A172 (cell line): ENCODE measurements at regions not wholly inside any gene's neighbourhood (a gene's known extent, or its start where the extent isn't known, plus 50 kb on each side); places are given as distances from the start of the nearest gene placed in this dataset.

Source experiments
- DNase-seq: peaks from one replicate; pipeline ENCODE4 v3.0.0-alpha.2; 2015; ENCODE audit warnings: low spot score

DNA sequence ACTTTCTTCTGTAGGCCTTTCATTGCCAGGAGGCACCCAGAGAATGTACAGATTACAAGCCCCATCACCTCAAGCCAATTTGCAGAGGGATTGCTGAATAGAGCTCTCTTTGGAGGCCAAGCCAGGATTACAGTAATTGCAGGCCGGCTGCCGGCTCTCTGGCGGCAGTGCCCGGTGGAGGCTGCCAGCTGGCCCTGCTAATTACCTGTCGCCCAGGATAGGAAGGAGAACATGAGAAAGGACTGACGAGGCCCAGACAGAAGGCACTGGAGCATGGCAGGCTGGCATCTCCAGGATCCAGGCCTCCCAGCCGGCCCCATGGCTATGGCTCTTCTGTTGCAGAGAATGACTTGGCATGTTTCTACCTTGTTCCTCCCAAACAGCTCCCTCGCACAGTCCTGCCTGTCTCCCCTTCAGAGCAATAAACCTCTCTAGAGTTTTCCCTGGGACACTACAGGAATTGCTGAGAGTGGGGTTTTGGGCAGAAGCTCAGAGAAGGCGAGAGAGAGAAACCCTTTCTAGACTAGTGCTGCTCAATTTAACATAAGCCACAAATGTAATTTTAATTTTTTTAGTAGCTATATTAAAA, 273.6 kb upstream of the PROK2 start:
- no peak for DNase-seq

DNA sequence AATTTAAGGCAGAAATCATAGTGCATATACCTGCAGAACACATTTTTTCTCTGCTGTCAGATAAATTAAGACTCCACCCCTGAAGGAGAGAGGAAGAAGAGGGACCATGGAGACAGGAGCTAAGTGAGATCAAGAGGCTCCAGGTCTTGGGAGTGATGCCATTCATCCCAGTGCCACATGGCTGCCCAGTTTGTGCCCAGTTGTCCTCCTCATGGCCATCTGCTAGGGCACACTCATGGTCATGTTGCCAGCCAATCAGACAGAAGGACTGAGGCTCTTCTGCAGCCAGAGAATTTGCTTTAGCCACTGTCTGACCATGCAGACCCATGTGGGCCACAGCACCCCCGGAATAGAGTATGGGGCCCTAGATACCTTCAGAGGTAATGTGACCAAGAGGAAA, 270.5 kb upstream of the PROK2 start:
- no peak for DNase-seq

DNA sequence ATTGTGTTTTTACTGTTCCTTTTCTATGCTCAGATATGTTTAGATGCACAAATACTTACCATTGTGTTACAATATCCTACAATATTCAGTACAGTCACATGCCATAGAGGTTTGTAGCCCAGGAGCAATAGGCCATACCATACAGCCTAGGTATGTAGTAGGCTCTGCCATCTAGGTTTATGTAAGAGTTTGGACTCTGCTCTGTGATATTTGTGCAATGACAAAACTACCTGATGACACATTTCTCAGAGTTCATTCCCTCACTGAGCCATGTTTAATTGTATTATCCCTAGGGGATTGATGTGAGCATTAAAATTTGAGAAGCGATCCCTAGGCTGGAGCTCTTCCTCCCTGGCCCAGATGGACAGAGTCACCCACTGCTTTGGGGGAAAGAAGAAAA, 270.0 kb upstream of the PROK2 start:
- DNase-seq = no peak

DNA sequence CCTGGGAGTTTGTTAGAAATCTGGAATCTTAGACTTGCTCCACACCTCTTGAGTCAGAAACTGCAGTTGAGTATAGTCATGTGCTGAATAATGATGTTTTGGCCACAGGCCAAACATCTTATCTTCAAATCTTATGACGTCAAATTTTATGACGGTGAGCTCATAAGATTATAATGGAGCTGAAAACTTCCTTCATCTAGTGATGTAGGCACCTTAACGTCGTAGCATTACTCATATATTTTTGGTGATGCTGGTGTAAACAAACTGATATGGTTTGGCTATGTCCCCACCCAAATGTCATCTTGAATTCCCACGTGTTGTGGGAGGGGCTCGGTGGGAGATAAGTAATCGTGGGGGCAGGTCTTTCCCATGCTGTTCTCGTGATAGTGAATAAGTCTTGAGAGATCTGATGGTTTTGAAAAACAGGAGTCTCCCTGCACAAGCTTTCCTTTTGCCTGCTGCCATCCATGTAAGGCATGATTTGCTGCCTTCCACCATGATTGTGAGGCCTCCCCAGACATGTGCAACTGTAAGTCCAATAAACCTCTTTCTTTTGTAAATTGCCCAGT, 268.0 kb upstream of the PROK2 start:
- peak; percentile 13 for DNase-seq

DNA sequence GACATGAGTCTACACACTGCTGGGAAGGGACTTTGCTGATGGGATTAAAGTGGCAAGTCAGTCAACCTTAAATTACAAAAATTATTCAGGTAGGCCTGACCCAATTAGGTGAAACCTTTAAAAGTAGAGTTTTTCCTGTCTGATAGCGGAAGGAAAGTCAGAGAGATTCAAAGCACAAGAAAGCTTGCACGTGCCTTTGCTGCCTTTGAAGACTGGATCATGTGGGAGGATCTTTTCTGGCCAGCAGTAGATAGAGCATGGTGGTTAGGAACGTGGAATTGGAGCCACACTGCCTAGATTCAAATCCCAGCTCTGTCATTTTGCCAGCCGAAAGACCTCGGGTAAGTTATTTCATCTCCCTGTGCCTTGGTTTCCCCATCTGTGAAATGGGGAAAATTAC, 265.8 kb upstream of the PROK2 start:
- no peak for DNase-seq

DNA sequence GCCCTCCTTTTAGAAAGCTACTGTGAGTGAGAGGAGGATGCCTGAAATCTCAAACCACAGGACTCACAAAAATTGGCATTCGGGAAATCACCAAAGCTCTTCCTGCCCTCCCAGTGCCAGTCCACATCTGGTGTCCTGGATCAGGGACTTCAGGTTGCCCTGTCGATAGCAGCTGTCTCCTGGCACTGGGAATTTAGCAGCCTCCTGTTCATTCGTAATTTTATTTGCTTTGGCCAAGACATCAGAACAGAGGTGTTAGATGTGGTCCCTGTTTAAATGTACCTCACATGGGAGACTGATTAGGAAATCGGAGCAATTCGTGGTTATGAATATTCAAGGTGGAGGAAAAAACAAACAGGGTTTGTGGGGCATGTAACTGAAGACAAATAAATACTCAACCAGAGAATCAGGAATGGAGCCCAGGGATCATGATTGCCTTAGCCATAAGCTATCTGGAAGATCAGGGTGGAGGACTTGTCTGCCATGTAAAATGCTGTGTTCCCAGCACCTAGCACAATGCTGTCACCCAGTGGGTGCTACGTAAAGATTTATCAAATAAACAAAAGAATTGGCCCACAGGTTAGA, 265.2 kb upstream of the PROK2 start:
- no peak for DNase-seq

DNA sequence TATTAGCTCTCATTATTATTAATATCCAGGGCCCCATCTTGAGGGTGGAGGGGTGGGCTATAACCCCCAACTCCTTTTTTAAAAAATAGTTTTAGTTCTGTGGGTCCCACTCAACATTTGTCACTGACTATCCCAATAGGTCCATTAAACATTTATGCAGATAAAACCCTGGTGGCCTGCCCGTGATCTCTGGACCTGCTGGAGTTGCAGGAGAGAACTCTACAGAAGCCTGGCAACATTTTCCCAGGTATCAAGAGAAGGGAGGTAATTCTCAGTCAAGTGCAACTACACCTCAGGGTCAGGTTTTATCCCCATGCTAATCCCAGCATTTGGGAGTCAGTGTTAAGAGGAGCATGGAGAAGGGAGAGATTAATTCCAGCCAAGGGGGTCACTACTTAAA, 264.4 kb upstream of the PROK2 start:
- no peak for DNase-seq

DNA sequence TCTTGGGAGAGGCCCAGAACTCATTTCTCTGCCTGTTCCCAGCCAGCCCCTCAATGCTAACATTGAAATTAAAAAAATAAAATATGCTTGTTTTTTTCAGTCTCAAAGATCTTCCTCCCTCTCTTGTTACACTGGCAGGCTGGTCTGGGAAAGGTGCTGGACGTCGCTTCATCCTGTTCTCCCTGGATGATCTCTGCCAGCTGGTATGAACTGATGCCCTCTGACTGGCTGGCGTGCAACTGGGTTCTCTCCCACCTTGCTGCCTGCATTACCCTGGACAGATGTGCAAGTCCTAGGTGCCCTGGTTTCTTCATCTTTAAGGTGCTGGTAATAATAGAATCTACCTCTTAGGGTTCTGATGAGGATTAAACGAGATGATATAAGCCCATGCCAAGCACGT, 263.9 kb upstream of the PROK2 start:
- no peak for DNase-seq

DNA sequence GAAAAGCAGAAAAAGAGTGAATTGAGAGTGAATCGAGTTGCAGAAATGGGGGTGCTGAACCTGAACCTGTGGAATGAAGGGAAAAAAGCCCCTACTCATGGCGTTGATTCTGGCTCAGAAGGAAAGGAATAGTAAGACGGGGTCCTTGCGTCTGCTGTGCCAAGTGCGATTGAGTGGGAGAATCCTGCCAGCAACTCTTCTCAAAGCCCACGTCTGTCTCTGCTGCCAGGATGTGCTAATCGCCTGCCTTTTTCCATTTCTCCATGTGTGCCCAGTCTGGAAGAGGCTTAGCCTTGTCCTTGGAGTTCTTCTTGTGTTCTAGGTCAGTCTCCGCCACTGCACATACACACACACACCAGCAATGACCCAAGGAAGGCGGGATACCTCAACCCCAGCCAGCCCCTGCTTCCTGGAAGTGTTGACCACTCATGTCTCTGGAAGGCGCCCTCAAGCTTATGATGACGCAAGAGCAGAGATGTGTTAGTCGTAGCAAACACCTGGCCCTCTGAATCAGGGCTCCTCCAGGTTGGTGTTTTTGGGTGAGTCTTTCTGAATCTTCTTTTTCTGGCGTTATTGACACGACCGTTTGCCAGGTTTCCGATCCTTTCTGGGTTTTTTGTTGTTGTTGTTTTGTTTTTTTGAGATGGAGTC, 262.4 kb upstream of the PROK2 start:
- DNase-seq = no peak

DNA sequence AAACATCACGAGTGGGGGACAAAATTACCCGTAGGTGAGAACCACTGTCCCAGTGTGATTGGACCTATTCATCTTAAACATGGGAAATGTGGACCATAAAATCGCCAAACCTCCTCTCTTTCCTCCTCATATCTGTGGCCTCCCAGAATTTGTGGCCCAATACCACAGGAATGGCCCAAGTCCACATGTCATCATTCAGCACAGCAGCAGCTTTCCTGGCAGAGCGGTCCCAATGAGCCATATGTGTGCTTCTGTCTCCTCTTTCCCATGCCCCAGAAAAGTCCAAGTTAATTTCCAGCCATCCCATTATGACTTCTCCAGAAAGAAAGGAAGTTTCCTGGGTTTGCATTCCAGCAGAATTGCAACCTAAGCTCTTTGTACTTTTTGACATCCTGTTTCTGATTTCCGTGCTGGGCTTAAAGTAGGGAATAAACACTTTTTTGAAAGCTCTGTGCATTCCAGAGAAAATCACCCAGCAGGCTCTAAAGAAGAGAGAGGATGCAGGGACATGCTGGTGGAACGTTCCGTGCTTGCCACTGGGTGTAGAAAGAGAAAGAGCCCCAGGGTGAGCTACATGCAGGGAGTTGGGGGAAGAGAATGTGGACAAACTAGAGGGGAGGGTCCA, 259.4 kb upstream of the PROK2 start:
- no peak for DNase-seq

DNA sequence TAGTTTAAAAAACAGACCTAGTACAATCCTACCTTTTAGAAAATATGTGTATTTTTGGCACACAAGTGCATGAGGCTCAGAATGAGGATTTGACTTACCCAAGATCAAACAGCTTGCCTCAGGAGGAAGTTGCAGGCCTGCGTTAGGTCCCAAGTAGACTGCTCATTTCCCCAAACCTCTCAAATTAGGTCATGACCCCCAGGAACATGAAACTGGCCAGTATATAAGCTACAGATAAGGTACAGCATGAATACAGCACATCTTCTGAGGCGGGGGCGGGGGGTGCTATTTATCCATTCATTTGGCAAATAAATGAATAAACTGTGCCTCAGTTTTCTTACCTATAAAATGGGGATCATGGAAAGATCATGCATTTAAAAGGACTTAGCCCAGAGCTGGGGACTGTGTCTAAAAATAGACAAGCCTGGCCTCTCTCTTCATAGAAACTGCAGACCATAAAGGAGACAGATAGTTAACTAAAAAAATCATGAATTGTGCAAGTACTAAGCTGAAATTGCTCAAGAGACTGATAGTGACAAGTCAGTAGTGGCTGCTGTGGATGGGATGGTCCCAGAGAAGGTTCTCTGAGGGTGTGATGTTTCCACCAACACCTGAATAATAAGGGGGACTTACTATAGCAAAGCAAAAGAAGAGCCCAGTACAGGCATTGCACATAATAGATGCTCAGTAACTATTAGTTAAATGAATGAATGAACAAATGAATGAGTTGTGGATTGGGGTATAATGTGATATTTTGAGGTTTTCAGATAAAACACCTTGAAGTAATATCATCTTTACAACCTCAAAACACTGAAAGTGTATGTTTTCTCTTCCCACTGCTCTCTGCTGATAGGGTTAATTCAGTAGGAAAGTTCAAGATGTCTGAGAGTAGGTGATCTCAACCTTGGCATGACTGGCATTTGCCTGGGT, 258.5 kb upstream of the PROK2 start:
- DNase-seq = no peak

DNA sequence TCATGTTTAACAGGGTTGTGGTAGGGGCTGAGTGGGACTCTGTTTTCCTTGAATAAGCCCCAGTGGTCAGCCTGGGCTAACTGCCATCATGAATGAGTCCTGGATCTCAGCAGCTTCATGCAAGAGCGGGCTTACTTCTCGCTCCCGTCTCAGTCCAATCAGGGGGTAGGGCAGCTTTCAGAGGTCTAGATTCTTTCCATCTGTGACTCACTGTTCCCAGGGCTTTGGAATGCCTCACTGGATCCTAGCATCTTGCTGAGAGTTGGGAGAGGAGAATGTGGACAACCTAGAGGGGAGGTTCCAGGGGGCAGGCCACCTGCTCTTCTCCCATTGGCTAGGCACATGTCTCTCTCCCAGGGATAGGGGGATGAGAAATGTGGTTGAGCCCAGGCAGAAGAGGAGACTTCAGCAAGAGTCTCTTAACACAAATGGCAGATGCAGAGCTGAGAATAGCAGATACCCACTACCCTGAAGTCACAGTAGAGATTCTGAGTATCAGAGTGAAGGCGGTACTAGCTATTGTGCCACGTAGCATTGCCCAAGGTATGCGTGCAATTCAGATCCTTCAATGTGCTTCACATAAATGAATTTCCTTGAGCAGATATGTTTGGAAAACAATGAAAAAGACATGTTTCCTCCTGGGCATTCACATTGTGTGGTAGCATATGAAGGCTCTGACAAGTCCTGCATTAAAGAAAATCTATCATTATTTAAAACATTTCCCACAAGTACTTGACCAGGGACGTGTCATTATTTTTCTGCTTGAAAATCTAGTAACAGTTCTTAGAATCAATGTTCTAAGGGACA, 257.7 kb upstream of the PROK2 start:
- DNase-seq = peak; percentile 54

DNA sequence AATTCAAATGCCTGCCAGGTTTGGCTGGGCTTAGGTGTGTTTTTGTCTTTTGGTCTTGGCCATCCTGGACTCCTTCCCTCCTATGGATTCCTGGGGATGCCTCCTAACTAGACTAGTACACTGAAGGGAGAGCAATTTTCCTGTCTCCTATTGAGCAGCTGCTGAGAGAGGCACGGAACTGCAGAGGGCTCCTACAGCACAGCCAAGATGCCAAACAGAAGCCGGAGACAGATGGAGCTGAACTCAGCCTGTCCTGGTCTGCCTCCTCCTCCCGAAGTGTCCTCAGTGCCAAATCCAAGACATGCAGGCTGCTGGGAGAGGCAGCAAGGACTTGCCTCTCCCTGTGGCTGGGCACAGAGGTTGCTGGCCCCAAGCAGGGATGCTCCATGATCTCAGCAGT, 256.6 kb upstream of the PROK2 start:
- no peak for DNase-seq

DNA sequence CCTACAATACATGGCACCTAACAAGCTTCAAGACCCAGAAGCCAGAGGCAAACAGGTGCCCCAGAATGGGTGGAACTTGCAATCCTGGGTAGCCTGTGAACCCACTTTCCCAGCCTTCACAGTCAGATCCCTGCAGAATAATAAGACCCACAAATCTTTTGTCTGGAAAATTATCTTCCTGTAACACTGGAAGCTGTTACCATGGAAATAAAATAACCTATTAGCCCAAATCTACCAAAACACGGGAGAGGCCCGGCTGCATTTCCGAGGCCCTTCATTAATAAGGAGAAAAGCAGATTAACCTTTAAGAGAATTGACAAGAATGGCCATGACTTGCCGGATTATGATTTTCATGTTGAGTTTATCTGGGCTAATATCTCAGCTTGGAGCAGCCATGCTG, 256.1 kb upstream of the PROK2 start:
- DNase-seq = no peak

DNA sequence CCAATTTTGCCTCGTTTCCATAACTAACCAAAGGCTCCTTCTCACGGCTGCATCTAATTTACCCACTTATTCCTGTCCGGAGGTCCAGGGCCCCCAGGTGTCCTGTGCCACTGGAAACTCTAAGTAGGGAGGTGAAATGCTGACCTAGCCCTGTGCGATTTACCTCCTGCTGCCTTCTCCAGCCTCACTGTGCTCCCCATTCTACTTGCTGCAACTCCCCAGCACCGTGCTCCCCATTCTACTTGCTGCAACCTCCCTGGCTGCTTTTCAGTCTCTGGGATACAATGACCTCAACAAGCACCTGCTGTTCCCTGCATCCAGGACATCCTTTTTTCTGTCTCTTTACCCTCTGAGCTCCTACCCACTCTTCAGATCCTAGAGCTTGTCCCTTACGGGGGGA, 254.7 kb upstream of the PROK2 start:
- DNase-seq = no peak

DNA sequence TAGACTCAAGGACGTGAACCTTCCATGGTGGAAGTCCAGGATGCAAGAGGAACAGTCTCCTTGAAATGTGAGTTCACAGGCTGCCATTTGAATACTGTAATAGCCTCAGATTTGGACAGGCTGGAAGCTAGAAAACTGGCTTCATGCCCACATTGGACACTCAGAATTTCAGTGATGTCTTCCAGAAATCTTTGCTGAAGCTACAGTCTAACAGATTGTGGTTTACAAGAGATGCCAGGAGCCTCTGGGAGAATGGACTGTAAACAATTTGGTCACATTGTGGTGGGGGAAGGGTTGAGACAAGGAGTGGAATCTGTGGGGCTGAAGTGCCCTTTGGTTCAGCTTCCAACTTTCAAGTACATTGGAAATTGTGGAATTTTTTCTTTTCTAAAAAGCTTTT, 252.0 kb upstream of the PROK2 start:
- no peak for DNase-seq

DNA sequence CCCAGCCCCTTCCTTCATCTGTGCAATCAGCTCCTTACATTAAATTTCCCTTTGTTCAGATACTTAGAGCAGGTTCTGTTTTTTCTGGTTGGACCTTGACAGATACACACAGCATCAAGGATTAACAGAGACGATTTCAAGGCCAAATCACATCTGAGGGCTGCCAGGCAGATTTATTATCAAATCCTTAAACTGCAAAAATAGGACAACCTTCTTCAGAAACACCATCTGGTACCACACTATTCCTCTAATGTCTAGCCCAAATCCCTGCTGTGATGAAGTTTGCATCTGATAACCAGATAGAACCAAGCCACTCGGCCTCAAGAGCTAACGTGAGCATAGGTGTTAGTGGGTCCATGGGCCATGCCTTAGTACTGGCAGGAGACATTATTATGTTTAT, 250.7 kb upstream of the PROK2 start:
- no peak for DNase-seq

DNA sequence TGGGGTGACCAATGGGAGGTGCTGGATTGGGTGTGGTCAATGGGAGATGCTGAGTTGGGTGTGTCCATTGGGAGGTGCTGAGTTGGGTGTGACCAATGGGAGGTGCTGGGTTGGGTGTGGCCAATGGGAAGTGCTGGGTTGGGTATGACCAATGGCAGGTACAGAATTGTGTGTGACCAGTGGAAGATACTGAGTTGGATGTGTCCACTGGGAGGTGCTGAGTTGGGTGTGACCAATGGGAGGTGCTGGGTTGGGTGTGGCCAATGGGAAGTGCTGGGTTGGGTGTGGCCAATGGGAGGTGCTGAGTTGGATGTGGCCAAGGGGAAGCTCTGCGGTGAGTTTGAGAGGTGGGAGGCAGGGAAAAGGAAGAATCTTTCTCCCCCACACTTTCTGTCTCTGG, 250.0 kb upstream of the PROK2 start:
- DNase-seq = no peak

DNA sequence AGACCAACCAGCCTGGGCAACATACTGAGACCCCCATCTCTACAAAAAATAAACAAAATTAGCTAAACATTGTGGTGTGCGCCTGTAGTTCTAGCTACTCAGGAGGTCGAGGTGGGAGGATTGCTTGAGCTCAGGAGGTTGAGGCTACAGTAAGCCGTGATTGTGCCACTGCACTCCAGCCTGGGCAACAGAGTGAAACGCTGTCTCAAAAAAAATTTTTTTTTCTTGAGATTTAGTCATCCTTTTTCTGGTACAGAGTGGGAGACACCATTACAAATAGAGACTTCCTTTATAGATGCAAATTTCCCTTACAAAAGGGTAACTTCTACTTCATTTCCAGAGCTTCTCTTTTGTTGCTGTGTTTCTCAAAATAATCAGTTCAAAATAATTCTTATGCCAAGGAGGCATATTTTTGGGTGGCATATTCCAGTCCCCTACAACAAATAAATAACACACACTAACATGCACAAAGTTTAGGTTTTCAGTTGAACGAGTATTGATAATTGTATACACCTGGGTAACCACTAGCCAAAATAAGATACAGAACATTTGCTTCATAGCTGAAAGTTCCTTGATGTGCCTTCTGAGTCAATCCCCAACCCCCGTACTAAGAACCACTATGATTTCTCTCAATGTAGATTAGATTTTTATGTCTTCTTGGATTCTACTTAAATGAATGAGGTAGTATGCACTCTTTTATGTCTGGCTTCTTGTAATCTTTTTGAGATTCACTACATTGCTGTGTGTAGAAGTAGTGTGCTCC, 248.9 kb upstream of the PROK2 start:
- no peak for DNase-seq

DNA sequence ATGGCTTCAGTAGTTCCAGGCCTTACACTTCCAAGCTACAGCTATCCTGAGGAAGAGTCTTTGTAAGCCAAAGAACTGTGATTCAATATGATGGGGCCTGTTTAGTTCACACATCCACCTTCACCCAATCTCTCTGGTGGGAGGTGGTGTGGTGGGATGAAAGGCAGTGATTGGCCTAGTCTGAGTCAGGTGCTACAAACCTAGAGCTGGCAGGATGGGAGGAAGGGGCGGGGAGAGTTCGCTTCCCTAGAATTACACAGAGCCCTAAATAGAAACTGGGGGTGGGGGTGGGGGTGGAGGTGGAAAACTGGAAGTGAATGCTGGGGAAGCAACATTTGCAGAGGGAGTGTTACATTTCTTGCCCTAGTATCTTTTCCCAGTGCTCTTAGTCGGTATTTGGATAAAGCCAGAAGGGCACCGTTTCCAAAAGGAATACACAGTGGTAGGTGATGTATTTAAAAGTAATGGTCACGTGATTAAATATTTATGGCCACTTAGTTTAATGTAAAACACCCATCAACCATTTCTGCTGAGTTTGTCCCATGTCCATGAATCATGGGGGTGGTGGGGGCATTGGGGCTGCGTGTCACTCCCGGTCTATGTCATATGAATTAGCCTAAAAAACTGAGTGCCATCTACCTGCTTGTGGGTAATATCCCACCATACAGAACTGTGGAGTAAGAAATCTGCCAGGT, 247.6 kb upstream of the PROK2 start:
- no peak for DNase-seq
